Glomerular endothelial cell (primary cell): ENCODE measurements at regions not wholly inside any gene's neighbourhood (a gene's known extent, or its start where the extent isn't known, plus 50 kb on each side); places are given as distances from the start of the nearest gene placed in this dataset.
"Not testable (repeated sequence)": the region's sequence is repeated elsewhere in the genome, so short reads cannot be mapped to it uniquely, and the experiment has no call there.

Experiments
- DNase-seq: peaks from one replicate; pipeline ENCODE4 v3.0.0-alpha.2; 2011; ENCODE audit warnings: low read depth, low spot score; ENCODE audit errors: extremely low read depth

DNA sequence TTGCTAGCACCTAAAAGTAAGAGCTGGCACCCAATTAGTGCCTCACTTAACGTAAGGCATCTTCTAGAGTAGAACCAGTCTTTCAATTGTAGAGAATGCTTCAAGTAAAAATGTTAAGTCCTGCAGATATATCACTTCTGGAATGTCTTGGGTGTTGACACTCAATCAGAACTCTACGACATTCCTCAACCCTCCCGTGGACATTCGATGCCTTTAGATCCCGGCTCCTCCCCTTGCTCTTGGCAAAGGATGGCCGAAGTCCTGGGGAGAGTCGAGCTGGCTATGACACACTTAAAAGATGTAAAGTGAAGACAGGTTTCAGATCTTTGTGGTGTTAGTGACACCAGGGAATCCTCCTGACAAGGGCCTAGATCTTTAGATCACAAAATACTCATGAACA, 87.5 kb upstream of the ERCC6L2 start:
- no peak for DNase-seq

DNA sequence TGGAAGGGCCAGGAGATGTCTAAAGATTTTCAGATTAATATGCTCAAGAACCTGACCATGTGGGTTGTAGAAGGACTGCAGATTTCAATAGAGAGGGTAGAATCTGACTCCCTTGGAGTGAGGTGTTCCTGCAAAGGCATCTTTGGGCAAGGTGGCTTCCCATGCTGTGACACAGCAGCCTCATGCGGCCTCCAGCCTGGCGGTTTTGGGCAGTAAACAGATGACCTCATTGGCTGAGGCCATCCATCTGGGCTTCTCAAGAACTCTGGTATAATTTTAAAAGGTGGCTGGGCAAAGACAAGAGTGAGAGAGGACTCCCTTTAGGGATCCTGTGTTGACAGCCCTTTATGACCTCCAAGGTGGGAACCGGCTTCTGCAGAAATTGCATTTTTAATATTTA, 90.3 kb upstream of the ERCC6L2 start:
- DNase-seq, result no peak

DNA sequence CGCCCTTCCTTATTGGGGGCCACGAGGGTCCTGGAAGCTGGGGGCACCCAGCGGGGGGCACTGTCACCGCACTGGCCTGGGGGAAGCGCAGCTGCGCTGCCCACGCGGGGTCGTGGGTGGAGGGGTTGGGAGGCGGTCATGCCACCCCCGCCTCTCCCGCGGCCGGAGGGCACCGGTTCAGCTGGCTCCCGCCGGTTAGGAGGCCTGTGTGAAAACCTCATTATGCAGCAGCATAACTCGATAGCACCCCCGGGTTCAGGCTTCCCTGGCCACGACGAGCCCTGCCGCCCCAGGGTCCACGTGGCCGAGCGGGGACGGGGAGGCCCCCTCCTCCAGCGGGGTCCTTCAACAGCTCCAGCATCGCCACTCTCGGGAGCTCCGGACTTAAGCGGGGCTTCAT, 91.2 kb upstream of the ERCC6L2 start:
- no peak for DNase-seq

DNA sequence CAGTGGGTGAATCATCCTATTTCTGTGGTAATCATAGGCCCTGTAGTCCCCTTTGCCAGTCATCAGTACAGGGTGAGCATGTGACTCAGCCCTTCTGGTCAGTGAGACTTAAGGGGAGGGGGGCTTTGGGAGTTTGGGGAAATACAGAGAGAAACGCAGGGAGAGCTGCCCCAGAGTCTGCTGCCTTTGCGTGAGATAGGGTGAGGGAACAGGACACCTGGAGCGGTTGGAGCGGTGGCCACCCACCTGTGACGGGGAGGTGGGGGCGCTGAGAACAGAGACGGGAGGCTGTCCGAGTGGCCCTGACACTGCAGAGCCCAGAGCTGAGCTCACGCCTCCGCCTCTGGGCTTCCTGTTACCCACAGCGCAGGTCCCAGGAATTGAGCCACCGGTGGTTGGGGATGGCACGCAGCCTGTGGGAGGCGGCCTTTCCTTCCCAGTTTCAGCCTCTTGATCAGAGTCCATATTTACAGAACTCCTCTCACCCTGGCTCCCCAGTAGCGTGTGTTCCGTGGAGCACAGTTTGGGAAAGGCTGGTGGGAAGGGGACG, 92.0 kb upstream of the ERCC6L2 start:
- no peak for DNase-seq

DNA sequence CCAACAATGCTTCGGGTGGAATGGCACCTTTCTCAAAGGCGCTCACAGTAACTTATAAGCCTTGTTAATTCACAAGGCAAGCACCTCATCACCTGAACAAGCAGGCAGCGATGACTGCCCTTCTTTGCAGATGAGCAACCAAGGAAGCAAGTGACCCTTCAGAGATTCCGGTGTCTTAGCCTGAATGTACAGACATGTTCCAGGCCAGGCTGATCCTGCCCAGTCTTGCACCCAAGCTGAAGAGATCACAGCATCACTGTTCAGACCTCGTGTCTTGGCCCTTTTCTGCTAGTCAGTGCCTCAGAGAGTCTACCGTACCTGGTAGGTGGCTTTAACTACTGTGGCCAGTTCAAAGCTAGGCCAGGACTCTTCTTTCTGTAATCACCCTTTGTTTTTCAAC, 94.7 kb upstream of the ERCC6L2 start:
- DNase-seq, result no peak

DNA sequence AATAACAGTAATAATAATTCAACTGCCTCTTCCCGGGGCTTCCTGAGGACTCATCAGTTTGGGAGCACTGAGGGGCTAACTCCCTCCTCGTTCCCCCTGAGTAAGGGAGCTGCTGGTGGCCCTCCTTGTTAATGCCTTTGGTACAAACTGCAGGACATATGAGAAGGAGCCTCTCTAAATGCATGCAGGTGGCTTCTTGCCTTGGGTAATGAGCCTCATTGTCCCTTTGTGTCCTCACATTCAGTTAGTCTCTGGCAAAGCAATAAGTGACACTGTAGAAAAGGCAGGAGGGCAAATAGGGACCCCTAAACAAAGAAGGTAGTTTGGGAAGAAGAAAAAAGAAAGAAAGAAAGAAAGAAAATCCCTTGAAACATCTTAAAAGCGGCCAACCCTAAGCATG, 95.4 kb upstream of the ERCC6L2 start:
- no peak for DNase-seq

DNA sequence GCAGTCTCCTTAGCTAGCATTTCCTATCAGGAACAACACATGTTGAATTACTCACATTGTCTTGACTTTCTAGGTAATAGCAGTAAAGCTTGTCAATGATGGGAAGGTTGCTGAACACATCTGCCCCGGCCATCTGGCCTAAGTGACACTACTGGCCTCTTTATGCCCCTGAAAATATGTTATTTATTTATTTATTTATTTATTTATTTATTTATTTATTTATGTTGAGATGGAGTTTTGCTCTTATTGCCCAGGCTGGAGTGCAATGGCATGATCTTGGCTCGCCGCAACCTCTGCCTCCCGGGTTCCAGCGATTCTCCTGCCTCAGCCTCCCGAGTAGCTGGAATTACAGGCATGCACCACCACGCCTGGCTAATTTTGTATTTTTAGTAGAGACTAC, 95.9 kb upstream of the ERCC6L2 start:
- not testable (repeated sequence) for DNase-seq

DNA sequence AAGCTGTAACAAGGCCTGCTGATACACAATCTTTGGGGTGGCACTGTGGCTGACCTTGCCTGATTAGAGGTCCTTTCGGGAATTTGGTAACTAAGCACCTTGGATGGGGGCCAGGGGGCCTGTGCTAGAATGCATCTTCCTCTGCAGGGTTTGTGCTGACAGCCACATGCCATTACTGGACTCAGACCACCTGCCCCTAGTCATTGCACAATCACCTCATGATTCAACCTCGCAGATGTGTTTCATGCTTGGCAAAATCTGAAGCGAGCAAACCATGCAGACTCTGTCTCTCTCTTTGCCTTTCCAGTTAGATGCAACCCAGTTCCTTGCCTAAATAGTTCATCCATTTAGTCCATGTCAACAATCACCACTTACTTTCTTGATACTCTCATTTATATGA, 96.5 kb upstream of the ERCC6L2 start:
- DNase-seq, result no peak

DNA sequence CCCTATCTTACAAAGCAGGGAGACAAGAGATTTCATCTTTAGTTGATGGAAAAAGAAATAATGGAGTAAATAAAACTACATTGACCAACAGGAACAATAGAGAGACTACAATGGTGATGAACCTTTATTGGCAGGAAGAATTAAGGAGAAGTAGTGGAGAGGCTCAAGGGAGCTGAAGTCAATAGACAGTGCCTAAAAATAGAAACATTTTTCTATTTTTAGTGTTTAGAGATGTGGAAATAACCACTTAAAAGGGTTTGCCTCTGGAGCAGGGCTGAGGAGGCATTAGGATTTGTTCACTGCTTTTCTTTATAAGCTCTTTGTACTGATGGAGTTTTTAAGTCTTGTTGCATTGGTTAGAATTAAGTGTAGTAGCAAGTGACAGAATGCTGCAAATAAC, 98.4 kb upstream of the ERCC6L2 start:
- DNase-seq, result no peak

DNA sequence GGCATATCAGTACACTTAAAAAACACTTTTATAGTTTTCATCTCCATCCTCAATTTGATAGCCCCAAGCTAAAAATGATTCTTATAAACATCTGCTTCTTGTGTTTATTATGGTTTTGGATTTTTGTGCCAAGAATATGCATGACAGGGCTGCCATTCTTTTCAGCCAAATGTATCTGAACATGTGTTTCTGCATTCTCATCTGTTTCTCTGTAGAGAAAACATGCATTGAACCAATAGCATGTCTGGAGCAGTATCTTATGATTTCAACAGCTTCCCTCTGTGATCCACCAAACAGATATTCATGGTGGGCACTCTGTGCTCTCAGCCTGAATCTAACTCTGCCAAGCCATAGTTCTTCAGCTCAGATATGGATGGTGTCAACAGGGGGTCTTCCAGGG, 99.3 kb upstream of the ERCC6L2 start:
- DNase-seq, result no peak

DNA sequence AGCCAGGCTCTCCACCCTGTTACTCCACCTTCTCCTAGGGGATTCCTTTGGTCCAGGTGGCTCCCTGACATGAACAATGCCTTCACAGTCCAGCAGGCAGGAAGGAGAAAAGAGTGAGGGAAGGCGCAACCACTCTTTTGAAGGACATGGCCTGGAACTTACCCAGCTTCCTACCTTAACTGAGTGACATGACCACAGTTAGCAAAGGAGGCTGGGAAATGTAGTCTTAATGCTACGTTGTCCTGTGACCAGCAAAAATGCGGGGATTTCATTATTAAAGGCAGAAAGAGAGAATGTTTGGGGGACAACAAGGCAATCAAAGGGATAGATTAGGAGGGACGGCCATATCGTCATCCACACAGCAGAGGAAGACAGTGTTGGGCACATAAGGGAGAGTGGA, 100.3 kb upstream of the ERCC6L2 start:
- no peak for DNase-seq

DNA sequence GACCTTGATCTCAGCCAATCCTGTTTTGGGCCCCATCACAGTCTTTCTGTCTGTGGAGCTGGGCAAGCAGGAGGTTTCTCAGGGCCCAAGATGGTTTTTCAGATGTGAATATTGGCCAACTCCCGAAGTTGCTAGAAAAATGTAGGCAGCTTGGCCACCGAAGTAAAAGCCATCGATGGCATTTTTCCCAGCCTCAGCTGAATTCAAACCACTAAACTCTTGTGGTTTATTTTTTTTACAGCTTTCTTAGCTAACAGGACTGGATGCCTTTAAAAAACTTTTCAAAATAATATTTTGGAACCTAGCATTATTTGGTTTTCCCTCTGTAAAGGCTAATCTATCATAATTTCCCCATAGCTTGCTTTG, 102.5 kb upstream of the ERCC6L2 start:
- no peak for DNase-seq

DNA sequence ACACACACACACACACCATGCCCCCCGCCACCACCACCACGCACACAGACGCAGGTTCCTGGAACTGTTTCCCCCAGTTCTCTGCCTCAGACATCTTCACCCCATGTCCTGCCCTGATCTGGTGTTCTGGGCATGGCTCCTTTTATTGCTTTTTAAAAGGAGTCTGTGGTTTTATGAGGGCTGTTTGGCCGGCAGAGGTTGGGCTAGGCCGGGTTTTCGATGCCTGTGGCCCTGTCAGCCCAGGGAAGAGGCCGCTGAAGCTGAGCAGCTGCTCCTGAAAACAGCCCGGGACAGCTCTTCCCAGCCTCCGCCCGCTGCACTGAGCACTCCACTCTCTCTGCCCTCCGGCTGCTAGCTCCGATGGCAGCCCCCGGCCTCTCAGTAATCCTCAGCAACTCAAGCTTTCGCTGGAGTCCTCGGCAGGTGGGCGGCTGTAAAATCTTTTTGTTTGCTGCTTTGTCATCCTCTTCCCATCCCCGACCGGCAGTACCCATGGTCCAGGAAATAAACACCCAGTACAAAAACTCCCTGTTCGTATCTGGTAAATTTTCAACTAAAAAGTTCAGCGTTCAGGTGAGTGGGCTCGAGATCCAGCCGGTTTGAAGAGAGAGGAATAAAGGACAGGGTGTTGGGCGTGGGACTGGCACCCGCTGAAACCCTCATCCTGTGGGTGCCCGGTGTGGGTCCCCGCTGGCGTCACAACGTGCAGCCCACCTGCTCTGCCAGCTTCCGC, 103.0 kb upstream of the ERCC6L2 start:
- DNase-seq, result no peak

DNA sequence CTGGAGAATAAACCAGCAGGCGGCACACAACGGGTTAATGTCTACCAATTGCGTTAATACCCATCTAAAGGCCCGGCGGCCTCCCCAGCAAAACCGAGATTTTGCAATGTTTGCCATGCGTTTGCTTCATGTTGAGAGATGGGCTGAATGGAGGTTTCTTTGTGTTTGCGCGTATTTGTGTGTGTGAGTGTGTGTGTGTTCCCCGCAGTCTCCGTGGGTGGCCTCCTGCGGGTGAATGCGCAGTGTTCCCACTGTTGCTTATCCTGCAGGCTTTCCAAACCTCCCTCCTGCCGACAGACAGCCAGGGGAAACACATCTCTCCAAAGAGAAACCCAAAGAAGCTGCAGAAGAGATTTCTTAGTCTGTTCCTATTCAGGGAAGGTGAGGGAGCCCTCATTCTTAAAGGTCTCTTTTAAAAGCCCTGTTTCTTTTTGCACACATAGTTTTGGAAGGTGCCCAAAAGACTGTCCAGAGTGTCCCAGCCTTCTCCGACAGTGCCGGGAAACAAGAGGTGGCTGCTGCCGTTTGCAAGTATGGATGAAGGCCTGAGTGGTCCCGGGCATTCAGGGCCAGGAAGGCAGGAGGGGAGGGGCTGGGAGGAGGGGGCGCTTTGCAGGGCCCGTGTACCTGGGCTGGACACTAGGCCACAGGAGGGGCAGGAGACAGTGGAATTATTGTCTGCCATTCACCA, 103.8 kb upstream of the ERCC6L2 start:
- DNase-seq, result no peak

DNA sequence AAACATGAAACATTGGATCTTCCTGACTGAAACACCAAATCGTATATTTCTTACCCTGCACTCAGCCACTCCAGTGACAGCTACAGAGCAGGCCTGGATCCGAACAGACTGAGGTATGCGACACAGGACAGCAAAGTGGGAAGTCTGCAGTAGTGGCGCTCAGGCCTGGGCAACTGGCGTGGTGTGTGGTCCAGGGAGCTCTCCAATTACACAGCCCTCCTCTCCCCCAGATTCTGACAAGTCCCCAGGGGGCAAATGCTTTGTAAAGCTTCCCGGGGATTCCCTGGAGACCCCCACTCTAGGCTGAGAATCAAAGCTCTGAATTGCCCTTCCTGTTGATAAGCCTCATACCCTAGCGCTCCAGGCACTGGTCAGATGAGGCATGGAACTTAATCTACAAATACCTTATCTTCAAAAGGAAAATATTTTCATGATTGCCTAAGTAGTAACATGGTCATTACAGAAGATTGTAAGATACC, 104.8 kb upstream of the ERCC6L2 start:
- no peak for DNase-seq

DNA sequence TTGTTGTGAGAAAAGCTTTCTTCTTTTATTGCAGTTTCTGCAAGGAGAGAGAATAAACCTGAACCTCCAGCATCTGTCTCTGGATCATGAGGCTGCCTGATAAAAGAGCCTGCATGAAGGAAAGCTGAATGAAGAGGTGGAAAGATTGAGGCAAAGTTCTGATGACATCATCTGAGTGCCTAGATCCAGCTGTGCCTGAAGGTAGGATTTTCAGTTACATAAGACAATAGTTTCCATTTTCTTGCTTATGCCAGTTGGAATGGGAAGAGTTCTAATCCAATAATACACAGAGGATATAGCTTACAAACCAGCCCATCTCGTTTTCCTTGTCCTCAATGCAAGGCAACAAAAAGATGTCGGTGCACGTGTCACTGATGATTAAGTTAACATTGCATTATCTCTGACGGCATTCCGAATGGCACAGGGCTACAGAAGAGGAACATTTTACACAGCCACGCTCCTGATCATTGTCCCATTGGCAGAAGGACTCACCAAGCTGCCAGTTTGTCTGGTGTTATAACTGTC, 105.5 kb upstream of the ERCC6L2 start:
- DNase-seq, result no peak

DNA sequence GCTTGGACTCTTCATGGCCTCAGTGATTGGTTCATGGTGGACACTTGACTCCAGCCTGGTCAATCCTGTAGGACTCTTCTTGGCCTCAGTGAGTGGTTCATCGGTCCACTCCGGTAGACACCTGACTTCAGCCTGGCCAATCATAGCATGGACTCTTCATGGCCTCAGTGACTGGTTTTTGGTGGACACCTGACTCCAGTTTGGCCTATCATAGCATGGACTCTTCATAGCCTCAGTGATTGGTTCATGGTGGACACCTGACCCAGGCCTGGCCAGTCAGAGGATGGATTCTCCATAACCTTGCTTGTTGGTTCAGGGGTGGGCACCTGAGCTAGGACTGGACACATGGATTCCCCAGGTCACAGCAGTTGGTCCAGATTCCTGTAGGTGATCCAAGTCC, 106.0 kb upstream of the ERCC6L2 start:
- DNase-seq, result no peak

DNA sequence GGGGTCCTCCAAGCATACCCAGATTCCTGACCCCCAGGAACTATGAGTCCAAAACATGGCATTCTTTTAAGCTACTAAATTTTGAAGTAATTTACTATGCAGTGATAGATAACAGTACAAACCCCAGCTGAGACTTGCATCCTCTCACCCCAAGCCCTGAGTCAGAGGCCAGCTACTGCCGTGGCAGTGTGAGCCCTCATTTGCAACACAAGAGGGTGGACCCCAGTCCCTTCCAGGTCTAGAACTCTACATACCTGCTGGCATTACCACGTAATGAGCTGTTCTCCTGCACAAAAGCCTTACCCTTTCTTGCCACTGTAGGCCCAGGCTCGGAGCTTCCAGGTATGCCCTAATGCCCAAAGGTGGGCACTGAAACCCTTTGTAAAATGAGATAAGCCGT, 108.6 kb upstream of the ERCC6L2 start:
- no peak for DNase-seq

DNA sequence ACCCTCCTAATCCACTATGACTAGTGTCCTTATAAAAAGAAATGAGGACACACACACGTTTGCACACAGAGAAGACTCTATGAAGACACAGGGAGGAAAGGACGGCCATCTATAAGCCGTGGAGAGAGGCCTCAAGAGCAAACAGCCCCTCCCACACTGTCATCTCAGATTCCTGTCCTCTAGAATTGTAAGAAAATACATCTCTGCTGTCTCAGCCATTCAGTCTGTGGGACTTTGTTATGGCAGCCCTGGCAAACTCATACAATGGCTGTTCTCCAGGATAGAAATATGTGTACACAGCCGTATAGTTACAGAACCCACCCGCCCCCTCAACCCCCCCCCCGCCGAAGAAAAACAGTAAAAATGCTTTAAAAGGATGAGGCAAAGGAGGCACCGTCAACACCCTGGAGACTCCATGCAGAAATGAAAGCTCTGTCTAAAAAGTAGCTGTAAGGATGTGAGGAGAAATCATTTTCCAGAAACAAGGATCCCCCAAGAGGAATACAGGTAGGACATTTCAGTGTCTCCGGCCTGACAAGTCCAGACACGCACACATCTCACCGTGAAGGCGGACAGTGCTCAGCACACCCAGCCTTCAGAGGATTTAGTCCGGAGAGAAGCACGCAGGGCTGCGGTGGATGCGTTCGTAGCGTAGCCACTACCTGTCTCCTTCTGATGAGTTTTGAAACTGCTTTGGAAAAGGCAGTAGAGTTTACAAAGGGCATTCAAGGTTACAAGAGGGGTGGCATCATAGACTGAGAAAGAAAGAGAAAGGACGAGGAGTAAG, 110.8 kb upstream of the ERCC6L2 start:
- no peak for DNase-seq

DNA sequence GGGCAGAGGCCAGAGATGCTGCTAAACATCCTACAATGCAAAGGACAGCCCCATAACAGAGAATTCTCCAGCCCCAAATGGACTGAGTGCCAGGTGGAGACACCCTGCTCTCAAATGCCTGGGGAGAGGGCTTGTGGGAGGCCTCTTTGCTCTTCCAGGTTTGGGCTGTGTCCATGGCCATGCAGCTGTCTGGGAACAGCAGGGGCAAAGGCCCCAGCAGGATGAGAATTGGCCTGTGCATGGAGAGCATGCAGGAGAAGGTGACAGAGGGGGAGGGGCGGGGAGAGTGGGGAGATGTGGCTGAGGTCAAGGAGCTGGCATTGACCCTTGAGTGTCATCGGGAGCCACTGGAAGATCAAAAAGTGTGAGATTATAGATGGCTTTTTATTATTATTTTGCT, 111.5 kb upstream of the ERCC6L2 start:
- DNase-seq, result no peak

DNA sequence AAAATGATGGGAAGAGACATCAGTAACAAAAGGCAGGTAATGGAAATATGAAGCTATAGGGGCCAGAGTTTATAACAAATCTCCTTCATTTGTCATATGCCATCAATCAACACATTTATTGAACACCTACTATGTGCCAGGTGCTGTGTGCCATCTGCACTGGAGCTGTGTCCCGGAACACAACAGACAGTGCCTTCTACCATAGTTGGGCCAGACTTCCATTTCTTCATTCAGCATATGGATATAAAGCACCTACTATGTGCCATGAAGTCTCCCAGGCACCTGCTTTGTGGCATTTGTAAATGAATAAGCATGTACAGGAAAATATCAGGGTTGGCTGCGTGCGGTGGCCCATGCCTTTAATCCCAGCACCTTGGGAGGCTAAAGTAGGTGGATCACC, 112.5 kb upstream of the ERCC6L2 start:
- no peak for DNase-seq
